HEK293 (cell line): ENCODE measurements at regions not wholly inside any gene's neighbourhood (a gene's known extent, or its start where the extent isn't known, plus 50 kb on each side); places are given as distances from the start of the nearest gene placed in this dataset.
A peak's percentile ranks its signal among the peaks of the same experiment; 100 is the strongest.

Experiments used
- CTCF ChIA-PET: fragments of 350-600 bp; formaldehyde crosslinking; extraction: SDS; loops from one replicate; lab custom pipeline; 2021; ENCODE audit warnings: antibody characterized with exemption; lab: Yijun Ruan, JAX
- POLR2A ChIA-PET: fragments of 300-600 bp; formaldehyde crosslinking; extraction: SDS; loops from one replicate; lab custom pipeline; 2020; ENCODE audit warnings: antibody characterized with exemption, inconsistent platforms; lab: Yijun Ruan, JAX
- H3K27ac ChIP-seq: fragments of 200-500 bp; sonication (Bioruptor generic); 2 replicates; pipeline ENCODE4 v1.5.1; 2014; ENCODE audit warnings: low read depth, low read length, control low read depth, inconsistent platforms; ENCODE audit errors: extremely low read depth
- H3K36me3 ChIP-seq, 2 experiments: fragments of 200-500 bp in 1 of 2; sonication (Bioruptor generic) in 1 of 2; 1 replicate in 1 of 2; 2 replicates in 1 of 2; pipeline ENCODE4 v1.5.1; 2014 to 2017; ENCODE audit warnings: inconsistent platforms in 2 of 2, low read length in 2 of 2; ENCODE audit not compliant: control insufficient read depth in 2 of 2, insufficient read depth in 1 of 2
- H3K4me1 ChIP-seq: fragments of 200-500 bp; sonication (Bioruptor generic); 2 replicates; pipeline ENCODE4 v1.5.1; 2014; ENCODE audit warnings: mild to moderate bottlenecking, low read length, inconsistent platforms; ENCODE audit not compliant: control insufficient read depth, insufficient read depth
- H3K4me3 ChIP-seq: 2 replicates; pipeline ENCODE4 v1.5.1; 2011; ENCODE audit warnings: low read depth, mild to moderate bottlenecking, control low read depth, low read length, moderate library complexity
- H3K9me3 ChIP-seq: fragments of 200-500 bp; sonication (Bioruptor generic); 2 replicates; pipeline ENCODE4 v1.5.1; 2014; ENCODE audit warnings: low read depth, low read length, inconsistent platforms; ENCODE audit not compliant: control insufficient read depth, insufficient read depth
- GLI4 ChIP-seq: fragments of 450-650 bp; formaldehyde crosslinking; IDR thresholded peaks from 2 replicates; pipeline ENCODE4 v1.5.1; 2016; ENCODE audit warnings: missing biosample characterization, missing genetic modification characterization
- MZF1 ChIP-seq: fragments of 450-650 bp; formaldehyde crosslinking; IDR thresholded peaks from 2 replicates; pipeline ENCODE4 v1.5.1; 2017; ENCODE audit warnings: missing biosample characterization, missing genetic modification characterization, borderline replicate concordance
- ZBTB17 ChIP-seq: fragments of 450-650 bp; formaldehyde crosslinking; IDR thresholded peaks from 2 replicates; pipeline ENCODE4 v1.5.1; 2016; ENCODE audit warnings: missing biosample characterization, missing genetic modification characterization
- ZNF133 ChIP-seq: fragments of 450-650 bp; formaldehyde crosslinking; IDR thresholded peaks from 2 replicates; pipeline ENCODE4 v1.5.1; 2016; ENCODE audit warnings: missing biosample characterization, missing genetic modification characterization
- ZNF16 ChIP-seq: fragments of 450-650 bp; formaldehyde crosslinking; IDR thresholded peaks from 2 replicates; pipeline ENCODE4 v1.5.1; 2016; ENCODE audit warnings: low read depth, missing biosample characterization, missing genetic modification characterization
- ZNF211 ChIP-seq: fragments of 450-650 bp; formaldehyde crosslinking; IDR thresholded peaks from 2 replicates; pipeline ENCODE4 v1.5.1; 2016; ENCODE audit warnings: low read depth, missing biosample characterization, missing genetic modification characterization
- ZNF248 ChIP-seq: fragments of 450-650 bp; formaldehyde crosslinking; IDR thresholded peaks from 2 replicates; pipeline ENCODE4 v1.5.1; 2017; ENCODE audit warnings: missing biosample characterization, missing genetic modification characterization
- ZNF350 ChIP-seq: fragments of 450-650 bp; formaldehyde crosslinking; IDR thresholded peaks from 2 replicates; pipeline ENCODE4 v1.5.0; 2017; ENCODE audit warnings: missing biosample characterization, mild to moderate bottlenecking, missing genetic modification characterization
- ZNF404 ChIP-seq: fragments of 450-650 bp; formaldehyde crosslinking; IDR thresholded peaks from 2 replicates; pipeline ENCODE4 v1.5.1; 2017; ENCODE audit warnings: missing biosample characterization, missing genetic modification characterization
- ZNF530 ChIP-seq: fragments of 450-650 bp; formaldehyde crosslinking; IDR thresholded peaks from 2 replicates; pipeline ENCODE4 v1.5.1; 2016; ENCODE audit warnings: low read depth, missing biosample characterization, missing genetic modification characterization
- ZNF626 ChIP-seq: fragments of 450-650 bp; sonication (Bioruptor Pico); formaldehyde crosslinking; IDR thresholded peaks from 2 replicates; pipeline ENCODE4 v1.5.1; 2018; ENCODE audit warnings: missing biosample characterization, missing genetic modification characterization, inconsistent platforms
- ZNF654 ChIP-seq: fragments of 450-650 bp; formaldehyde crosslinking; IDR thresholded peaks from 2 replicates; pipeline ENCODE4 v1.5.1; 2016; ENCODE audit warnings: low read depth, missing biosample characterization, missing genetic modification characterization
- TF ChIP-seq, protein P1 (sequence below): fragments of 450-650 bp; formaldehyde crosslinking; IDR thresholded peaks from 2 replicates; pipeline ENCODE4 v1.5.1; 2016; ENCODE audit warnings: missing biosample characterization, missing genetic modification characterization, low read depth
- TF ChIP-seq, protein P2 (sequence below): fragments of 450-650 bp; formaldehyde crosslinking; IDR thresholded peaks from 2 replicates; pipeline ENCODE4 v1.5.1; 2016; ENCODE audit warnings: missing biosample characterization, missing genetic modification characterization, low read depth
- TF ChIP-seq, protein P3 (sequence below): fragments of 450-650 bp; formaldehyde crosslinking; IDR thresholded peaks from 2 replicates; pipeline ENCODE4 v1.5.1; 2016; ENCODE audit warnings: missing biosample characterization, missing genetic modification characterization
- TF ChIP-seq, protein P4 (sequence below): fragments of 450-650 bp; formaldehyde crosslinking; IDR thresholded peaks from 2 replicates; pipeline ENCODE4 v1.5.1; 2017; ENCODE audit warnings: missing biosample characterization, missing genetic modification characterization
- TF ChIP-seq, protein P5 (sequence below): fragments of 450-650 bp; formaldehyde crosslinking; IDR thresholded peaks from 2 replicates; pipeline ENCODE4 v1.5.1; 2016; ENCODE audit warnings: missing biosample characterization, missing genetic modification characterization, borderline replicate concordance
- TF ChIP-seq, protein P6 (sequence below): fragments of 450-650 bp; formaldehyde crosslinking; IDR thresholded peaks from 2 replicates; pipeline ENCODE4 v1.5.1; 2016; ENCODE audit warnings: missing biosample characterization, missing genetic modification characterization

DNA sequence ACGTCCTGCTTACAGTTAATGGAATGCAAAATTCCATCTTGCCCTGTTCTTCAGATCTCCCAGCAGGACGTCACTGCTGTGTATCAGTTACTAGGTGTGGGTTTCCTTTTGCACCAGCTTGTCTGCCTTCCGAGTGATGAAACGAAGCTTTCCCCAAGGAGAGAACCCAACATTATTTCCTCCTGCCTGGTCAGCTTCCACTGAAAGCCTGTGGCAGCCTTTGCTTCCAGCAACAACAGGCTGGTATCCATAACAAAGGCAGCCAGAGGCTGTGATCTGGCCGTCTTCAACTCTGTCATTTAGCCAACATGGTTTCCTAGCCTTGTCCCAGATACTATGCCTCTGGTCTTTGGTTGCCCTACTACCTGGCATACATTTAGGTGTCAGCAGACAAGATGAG, 78.9 kb upstream of the HEY2 start:
- Histone ChIP-seq H3K4me3 (no peak overlapping the region), H3K27ac (no peak overlapping the region), H3K9me3 (no peaks in the 10 kb centered on the region), H3K4me1 (no peaks in the 10 kb centered on the region), H3K36me3 (no peaks in the 10 kb centered on the region)
- TF ChIP-seq, protein P1, sequence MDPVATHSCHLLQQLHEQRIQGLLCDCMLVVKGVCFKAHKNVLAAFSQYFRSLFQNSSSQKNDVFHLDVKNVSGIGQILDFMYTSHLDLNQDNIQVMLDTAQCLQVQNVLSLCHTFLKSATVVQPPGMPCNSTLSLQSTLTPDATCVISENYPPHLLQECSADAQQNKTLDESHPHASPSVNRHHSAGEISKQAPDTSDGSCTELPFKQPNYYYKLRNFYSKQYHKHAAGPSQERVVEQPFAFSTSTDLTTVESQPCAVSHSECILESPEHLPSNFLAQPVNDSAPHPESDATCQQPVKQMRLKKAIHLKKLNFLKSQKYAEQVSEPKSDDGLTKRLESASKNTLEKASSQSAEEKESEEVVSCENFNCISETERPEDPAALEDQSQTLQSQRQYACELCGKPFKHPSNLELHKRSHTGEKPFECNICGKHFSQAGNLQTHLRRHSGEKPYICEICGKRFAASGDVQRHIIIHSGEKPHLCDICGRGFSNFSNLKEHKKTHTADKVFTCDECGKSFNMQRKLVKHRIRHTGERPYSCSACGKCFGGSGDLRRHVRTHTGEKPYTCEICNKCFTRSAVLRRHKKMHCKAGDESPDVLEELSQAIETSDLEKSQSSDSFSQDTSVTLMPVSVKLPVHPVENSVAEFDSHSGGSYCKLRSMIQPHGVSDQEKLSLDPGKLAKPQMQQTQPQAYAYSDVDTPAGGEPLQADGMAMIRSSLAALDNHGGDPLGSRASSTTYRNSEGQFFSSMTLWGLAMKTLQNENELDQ (tag by site-specific recombination) = peak; percentile 91
- TF ChIP-seq, protein P2, sequence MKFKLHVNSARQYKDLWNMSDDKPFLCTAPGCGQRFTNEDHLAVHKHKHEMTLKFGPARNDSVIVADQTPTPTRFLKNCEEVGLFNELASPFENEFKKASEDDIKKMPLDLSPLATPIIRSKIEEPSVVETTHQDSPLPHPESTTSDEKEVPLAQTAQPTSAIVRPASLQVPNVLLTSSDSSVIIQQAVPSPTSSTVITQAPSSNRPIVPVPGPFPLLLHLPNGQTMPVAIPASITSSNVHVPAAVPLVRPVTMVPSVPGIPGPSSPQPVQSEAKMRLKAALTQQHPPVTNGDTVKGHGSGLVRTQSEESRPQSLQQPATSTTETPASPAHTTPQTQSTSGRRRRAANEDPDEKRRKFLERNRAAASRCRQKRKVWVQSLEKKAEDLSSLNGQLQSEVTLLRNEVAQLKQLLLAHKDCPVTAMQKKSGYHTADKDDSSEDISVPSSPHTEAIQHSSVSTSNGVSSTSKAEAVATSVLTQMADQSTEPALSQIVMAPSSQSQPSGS (tag by site-specific recombination) = no peak
- ChIA-PET CTCF (interaction anchor here (0.7 kb wide), 1 partner anchor 236 kb away, joined by 3 read pairs; no protein-coding TSS in a partner anchor), POLR2A (no interaction called here)

DNA sequence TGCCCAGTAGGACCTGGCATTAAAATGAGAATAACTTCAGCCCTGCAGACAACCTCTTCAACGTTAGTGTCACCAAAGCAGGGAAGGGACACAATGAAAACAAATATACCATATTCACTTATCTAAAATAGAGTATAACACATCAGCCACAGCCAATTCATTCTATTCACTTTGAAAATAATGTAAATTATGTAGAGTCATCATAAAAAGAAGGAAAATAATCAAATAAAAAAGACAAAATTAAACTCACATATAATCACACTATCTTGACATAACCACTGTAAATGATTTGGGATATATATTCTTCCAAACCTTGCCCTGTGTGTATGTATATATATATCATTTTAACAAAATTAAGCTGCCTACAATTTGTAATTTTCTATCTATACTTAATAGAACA, 78.1 kb upstream of the HEY2 start:
- Histone ChIP-seq H3K4me1 (no peaks in the 10 kb centered on the region), H3K36me3 (no peaks in the 10 kb centered on the region), H3K27ac (no peak overlapping the region), H3K4me3 (no peak overlapping the region), H3K9me3 (no peaks in the 10 kb centered on the region)
- POLR2A ChIA-PET = no interaction called here
- no peak for TF ChIP-seq ZBTB17 (tag by site-specific recombination)
- no peak for TF ChIP-seq ZNF530 (tag by site-specific recombination)
- TF ChIP-seq ZNF626 = no peak
- TF ChIP-seq, protein P3, sequence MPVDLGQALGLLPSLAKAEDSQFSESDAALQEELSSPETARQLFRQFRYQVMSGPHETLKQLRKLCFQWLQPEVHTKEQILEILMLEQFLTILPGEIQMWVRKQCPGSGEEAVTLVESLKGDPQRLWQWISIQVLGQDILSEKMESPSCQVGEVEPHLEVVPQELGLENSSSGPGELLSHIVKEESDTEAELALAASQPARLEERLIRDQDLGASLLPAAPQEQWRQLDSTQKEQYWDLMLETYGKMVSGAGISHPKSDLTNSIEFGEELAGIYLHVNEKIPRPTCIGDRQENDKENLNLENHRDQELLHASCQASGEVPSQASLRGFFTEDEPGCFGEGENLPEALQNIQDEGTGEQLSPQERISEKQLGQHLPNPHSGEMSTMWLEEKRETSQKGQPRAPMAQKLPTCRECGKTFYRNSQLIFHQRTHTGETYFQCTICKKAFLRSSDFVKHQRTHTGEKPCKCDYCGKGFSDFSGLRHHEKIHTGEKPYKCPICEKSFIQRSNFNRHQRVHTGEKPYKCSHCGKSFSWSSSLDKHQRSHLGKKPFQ (tag by site-specific recombination) = no peak
- TF ChIP-seq, protein P4, sequence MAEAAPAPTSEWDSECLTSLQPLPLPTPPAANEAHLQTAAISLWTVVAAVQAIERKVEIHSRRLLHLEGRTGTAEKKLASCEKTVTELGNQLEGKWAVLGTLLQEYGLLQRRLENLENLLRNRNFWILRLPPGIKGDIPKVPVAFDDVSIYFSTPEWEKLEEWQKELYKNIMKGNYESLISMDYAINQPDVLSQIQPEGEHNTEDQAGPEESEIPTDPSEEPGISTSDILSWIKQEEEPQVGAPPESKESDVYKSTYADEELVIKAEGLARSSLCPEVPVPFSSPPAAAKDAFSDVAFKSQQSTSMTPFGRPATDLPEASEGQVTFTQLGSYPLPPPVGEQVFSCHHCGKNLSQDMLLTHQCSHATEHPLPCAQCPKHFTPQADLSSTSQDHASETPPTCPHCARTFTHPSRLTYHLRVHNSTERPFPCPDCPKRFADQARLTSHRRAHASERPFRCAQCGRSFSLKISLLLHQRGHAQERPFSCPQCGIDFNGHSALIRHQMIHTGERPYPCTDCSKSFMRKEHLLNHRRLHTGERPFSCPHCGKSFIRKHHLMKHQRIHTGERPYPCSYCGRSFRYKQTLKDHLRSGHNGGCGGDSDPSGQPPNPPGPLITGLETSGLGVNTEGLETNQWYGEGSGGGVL (tag by site-specific recombination) = no peak
- TF ChIP-seq, protein P5, sequence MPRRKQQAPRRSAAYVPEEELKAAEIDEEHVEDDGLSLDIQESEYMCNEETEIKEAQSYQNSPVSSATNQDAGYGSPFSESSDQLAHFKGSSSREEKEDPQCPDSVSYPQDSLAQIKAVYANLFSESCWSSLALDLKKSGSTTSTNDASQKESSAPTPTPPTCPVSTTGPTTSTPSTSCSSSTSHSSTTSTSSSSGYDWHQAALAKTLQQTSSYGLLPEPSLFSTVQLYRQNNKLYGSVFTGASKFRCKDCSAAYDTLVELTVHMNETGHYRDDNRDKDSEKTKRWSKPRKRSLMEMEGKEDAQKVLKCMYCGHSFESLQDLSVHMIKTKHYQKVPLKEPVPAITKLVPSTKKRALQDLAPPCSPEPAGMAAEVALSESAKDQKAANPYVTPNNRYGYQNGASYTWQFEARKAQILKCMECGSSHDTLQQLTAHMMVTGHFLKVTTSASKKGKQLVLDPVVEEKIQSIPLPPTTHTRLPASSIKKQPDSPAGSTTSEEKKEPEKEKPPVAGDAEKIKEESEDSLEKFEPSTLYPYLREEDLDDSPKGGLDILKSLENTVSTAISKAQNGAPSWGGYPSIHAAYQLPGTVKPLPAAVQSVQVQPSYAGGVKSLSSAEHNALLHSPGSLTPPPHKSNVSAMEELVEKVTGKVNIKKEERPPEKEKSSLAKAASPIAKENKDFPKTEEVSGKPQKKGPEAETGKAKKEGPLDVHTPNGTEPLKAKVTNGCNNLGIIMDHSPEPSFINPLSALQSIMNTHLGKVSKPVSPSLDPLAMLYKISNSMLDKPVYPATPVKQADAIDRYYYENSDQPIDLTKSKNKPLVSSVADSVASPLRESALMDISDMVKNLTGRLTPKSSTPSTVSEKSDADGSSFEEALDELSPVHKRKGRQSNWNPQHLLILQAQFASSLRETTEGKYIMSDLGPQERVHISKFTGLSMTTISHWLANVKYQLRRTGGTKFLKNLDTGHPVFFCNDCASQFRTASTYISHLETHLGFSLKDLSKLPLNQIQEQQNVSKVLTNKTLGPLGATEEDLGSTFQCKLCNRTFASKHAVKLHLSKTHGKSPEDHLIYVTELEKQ (tag by site-specific recombination) = no peak
- no peak for TF ChIP-seq ZNF404 (tag by site-specific recombination)
- no peak for TF ChIP-seq ZNF248 (tag by site-specific recombination)
- no peak for TF ChIP-seq ZNF16
- TF ChIP-seq MZF1 (tag by site-specific recombination) = no peak
- TF ChIP-seq ZNF211 = no peak
- no peak for TF ChIP-seq ZNF654
- TF ChIP-seq, protein P6, sequence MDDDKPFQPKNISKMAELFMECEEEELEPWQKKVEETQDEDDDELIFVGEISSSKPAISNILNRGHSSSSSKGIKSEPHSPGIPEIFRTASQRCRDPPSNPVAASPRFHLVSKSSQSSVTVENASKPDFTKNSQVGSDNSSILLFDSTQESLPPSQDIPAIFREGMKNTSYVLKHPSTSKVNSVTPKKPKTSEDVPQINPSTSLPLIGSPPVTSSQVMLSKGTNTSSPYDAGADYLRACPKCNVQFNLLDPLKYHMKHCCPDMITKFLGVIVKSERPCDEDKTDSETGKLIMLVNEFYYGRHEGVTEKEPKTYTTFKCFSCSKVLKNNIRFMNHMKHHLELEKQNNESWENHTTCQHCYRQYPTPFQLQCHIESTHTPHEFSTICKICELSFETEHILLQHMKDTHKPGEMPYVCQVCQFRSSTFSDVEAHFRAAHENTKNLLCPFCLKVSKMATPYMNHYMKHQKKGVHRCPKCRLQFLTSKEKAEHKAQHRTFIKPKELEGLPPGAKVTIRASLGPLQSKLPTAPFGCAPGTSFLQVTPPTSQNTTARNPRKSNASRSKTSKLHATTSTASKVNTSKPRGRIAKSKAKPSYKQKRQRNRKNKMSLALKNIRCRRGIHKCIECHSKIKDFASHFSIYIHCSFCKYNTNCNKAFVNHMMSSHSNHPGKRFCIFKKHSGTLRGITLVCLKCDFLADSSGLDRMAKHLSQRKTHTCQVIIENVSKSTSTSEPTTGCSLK = no peak
- no peak for TF ChIP-seq ZNF350 (tag by site-specific recombination)
- no peak for TF ChIP-seq ZNF133 (tag by site-specific recombination)
- no peak for TF ChIP-seq GLI4
- CTCF ChIA-PET = interaction anchor here (0.6 to 1.3 kb wide), 3 partner anchors 9 to 580 kb away, joined by 3 to 5 read pairs (median 3); no protein-coding TSS in a partner anchor
